Stimulated activated CD4-positive, alpha-beta T cell treated with anti-CD3 and anti-CD28 coated beads, Interleukin-12 subunit alpha, Interleukin-12 subunit beta, amount 100 ng/mL, for 24 hours (primary cell): ENCODE measurements at regions not wholly inside any gene's neighbourhood (a gene's known extent, or its start where the extent isn't known, plus 50 kb on each side); places are given as distances from the start of the nearest gene placed in this dataset.
"Not testable (repeated sequence)": the region's sequence is repeated elsewhere in the genome, so short reads cannot be mapped to it uniquely, and the experiment has no call there.

Experiments used
- DNase-seq, 2 experiments: peaks; one replicate each; pipeline ENCODE4 v3.0.0-alpha.2; 2020; ENCODE audit warnings: low read depth in 2 of 2

DNA sequence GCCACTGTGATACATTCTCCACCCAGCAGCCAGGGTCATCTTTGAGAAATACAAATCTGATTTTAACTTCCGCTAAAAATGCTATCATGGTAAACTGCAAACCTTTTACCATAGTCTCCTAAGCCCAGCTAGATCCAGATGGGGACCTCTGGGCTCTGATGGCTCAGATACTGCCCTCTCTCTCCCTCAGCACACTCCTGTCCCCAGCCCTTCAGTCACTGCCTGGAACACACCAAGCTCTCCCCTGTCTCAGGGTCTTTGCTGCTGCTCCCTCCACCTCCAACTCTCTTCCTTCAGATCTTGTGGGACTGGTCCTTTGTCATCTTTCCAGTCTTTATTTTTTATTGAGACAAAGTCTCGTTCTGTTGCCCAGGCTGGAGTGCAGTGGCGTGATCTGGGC lies 65.1 kb downstream of the SPRY4 start:
- DNase-seq: no peak

DNA sequence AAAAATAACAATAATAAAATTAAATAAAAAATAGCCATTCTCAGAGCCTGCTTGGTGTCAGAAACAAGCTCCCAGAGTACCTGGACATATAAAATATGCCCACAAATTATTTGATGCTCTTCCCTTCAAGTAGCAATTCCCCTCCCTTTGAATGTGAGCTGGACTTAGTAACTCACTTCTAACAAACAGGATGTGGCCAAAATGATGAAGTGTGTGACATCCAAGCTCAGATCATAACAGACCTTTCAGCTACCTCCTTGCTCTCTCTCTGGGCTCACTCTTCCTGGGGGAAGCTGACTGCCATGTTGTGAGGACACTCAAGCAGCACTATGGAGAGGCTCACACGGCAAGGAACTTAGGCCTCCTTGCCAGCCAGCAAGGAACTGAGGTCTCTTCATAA lies 69.0 kb downstream of the SPRY4 start:
- DNase-seq: no peak

DNA sequence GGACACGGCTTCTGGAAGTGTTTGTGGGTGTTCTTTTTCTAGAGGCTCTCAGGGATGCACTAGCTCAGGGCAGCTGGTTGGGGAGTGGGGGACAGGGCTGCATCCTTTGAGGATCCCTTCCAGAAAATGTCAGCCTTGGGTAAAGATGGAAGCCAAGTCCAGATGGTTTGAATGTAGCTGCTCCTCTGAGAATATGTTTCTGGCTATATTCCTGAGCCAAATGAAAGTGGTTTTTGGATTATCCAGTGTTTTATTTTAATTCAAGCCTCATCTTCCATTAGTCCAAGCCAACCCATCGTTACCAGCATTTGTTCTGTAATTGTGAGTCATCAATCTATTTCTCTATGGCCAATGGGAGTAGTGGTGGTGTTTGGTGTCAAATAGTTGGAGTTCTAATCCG lies 70.4 kb downstream of the SPRY4 start:
- no peak for DNase-seq

DNA sequence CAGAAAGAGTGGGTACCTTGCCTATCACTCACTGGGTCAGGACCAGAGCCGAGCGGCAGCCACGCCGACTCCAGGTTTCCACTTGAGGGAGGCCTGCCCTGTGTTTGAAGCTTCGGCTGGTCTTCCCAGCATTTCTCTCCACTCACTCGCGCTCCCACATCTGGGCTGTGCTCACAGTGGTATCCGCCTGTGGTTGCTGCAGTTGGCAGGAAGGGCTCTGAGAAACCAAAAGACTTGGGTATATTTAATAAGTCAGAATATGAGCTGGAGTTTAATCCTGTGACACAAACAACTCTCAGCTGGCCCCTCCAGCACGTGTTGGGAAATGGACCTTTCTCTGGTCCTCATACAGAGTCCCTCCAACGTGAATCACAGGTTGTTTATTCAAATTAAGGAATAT lies 70.9 kb downstream of the SPRY4 start:
- no peak for DNase-seq

DNA sequence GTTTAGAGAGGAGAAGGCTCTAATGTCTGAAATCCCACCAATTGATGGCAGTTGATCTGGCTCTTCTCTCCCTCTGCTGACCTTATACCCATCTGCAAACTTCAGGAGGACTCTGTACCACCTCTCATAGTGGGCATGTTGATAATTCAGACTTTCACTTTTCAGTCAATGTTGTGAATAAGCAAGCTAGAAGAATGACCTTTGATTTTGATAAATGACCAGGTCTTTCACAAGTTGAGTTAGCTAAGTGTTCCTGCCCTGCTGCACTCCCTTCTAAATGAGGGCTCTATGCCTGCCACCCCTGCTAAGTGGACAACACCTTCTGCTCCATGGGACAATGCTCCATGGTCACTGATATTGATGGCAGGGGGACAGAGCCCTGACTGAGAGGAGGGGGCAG lies 74.7 kb downstream of the SPRY4 start:
- no peak for DNase-seq

DNA sequence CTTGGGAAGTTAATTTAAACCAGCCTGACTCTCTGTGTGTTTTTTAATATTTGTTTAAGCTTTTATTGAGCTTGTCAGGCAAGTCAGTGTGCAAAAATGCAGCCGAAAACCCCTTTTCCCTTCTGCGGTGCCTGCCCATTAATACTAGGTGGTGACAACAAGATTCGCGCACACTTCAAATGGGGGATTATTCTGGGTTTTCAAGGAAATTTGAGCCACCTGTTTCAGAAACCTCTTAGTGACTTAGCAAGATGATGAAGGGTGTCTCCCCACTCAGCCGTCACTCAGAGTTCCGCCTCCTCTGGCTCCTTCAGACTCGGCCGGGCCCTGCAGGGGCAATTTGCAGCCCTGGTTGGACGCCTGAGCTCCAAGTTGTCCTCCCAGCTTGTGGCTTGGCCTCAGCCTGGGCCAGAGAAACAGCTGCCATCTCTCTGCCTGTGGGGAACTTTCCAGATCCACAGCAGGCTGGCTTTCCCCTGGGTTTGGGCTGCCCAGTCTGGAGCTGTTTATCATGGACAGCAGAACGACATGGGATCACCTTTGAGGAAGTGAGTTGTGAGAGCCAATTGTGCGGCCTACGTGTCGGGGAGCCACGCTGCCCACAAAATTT lies 75.9 kb downstream of the SPRY4 start:
- no peak for DNase-seq

DNA sequence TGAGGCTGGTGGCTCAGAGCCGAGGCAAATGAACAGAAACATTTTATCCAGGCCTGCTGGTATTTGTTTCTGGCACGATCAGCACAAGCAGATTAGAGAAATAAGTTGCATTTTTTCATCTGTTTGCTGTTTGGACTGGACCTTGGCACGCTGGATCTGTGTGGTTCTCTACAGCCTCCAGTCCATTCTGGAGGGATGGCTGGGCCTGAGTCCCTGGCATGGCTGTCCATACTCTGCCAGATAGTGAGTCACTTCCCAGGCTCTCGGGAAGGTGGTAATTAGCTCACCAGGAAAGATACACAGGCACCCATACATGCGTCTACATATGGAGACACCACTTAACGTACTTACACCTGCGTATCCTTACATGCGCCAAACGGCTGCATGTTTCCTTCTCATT lies 78.6 kb downstream of the SPRY4 start:
- DNase-seq: no peak

DNA sequence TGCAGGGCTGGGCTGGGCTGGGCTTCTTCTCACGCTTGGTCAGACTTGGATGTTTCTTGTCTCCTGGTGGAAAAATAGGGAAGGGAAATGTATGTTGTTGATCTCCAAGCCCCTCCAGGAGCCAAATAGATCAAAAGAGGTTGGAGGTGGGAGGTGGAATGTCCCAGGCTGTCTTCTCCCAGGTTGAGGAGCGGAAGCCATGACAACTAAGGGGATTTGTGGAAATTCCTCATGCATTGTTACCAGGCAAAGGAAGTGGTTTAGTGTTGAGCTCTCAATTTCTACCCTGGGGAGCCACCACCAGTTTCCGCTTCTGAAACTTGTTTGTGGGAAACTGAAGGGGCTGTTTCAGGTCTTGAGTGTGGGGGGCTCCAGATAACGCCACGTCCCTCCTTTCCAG lies 79.0 kb downstream of the SPRY4 start:
- no peak for DNase-seq

DNA sequence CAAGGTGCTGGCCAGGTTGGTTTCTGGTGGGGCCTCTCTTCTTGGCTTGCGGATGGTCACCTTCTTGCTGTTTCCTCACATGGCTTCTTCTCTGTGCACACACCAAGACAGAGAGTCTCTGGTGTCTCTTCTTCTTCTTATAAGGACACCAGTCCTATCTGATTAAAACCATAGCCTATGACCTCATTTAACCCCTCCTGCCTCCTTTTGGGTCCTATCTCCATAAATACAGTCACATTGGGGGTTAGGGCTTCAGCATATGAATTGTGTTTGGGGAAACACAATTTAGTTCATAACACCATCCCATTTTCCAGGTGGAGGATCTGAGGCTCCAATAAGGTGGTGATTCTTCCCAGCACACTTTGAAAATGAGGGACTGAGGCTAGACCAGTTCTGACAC lies 80.4 kb downstream of the SPRY4 start:
- no peak for DNase-seq

DNA sequence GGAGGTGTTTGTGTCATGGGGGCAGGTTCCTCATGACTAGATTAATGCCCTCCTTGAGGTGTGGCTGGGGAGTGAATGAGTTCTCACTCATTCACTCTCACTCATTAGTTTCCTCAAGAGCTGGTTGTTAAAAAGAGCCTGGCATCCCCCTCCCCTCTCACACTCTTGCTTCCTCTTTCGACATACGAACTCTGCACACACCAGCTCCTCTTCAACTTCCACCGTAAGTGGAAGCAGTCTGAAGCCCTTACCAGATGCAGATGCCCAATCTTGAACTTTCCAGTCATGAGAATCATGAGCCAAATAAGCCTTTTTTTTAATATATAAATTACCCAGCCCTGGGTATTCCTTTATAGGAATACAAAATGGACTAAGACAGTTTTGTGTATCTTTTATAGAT lies 82.5 kb downstream of the SPRY4 start:
- DNase-seq: no peak

DNA sequence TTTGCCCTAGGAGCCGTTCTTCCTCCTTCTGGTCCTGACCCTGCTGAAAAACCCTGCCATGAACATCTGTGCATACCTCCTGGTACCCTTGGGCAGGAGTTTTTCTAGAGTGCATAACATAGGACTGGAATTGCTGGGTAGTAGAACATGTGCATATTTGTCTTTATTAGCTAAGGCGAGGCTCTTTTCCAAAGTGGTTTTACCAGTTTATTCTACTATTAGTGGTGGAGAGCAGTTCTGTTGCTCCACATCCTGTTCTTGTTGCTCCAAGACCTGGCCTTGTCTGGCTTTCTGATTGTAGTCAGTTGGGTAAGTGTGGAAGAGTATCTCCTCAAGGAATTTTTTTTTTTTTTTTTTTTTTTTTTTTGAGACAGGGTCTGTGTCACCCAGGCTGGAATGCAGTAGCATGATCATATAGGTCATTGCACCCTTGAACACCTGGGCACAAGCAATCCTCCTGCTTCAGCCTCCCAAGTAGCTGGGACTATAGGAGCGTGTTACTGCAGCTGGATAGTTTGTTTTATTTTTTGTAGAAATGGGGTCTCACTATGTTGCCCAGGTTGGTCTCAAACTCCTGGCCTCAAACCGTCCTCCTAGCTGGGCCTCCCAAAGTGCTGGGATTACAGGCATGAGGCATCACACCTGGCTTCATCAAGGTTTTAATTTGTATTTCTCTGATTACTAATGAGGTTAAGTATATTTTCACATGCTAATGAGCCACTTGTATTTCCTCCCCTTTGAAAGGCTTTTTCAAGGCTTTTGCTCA lies 85.2 kb downstream of the SPRY4 start:
- DNase-seq: no peak

DNA sequence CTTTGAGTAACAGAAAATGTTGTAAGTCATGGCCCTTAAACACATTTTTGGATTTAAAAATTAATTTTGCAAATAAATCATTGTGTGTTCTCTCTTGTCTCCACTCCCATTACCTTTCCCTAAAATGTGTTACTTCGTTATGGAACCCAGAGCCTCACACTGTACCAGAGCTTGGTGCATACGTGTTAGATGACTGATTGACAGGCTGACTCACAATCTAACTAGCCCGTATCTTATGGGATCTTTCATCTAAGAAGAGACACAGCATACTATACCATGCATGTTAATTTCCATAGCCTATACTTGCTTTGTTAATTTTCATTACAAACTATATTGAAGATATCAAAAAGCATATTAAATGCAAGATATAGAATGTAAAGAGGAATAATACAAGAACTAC lies 87.1 kb downstream of the SPRY4 start:
- no peak for DNase-seq

DNA sequence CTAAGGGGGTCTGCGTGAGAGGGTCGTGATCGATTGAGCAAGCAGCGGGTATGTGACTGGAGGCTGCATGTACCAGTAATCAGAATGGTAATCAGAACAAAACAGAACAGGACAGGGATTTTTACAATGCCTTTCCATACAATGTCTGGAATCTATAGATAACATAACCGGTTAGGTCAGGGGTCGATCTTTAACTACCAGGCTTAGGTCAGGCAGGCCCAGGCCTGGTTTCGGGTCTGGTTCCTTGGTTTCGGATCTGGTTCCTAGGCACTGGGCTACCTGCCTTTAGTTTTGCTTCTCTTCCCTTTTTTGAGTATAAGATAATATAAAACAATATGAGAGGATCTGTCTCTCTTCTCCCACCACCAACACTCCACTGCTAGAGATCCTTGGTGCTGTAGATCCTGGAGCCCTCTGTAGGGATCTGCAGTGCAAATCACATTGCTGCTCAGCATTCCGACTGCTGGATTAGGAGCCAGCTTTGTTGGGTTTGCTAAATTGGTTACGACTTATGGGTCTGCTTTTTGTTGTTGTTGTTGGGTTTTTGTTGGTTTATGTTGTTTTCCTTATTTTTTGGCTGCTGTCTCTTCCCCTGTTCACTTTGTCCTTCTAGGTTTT lies 88.0 kb downstream of the SPRY4 start:
- not testable (repeated sequence) for DNase-seq

DNA sequence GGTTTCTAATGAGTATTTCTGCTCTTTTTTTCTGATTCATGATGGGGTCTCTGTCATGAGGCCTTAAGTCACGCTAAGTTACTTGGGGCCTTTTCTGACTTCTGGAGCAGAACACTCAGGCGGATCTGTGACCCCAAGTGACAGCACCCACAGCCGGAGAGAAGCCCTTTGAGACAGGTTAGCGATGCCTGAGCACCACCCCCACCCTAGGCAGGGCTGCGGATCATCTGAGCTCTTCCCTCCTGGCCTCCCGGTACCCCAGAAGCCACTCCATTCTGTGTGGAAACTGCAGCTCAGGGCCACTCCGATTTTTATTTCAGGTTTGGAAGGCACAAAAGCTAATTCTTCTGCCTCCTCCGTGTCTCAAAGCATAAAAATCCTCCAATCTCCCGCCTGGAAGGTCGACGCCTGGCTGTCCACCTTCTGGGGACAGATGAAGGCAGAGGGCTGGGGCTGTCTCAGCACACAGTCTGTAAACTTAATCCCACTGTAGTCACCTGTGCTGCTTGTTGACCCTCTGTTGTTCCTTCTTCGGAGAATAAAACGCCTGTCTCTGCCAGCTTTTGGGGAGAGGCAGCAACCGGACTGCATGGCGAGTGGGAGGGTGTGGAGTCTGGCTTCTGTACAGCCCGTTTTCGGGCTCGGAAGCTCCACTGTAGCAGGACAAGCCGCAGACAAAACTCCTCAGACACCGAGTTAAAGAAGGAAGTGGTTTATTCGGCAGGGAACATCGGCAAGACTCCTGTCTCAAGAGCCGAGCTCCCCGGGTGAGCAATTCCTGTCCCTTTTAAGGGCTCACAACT lies 88.8 kb downstream of the SPRY4 start:
- no peak for DNase-seq

DNA sequence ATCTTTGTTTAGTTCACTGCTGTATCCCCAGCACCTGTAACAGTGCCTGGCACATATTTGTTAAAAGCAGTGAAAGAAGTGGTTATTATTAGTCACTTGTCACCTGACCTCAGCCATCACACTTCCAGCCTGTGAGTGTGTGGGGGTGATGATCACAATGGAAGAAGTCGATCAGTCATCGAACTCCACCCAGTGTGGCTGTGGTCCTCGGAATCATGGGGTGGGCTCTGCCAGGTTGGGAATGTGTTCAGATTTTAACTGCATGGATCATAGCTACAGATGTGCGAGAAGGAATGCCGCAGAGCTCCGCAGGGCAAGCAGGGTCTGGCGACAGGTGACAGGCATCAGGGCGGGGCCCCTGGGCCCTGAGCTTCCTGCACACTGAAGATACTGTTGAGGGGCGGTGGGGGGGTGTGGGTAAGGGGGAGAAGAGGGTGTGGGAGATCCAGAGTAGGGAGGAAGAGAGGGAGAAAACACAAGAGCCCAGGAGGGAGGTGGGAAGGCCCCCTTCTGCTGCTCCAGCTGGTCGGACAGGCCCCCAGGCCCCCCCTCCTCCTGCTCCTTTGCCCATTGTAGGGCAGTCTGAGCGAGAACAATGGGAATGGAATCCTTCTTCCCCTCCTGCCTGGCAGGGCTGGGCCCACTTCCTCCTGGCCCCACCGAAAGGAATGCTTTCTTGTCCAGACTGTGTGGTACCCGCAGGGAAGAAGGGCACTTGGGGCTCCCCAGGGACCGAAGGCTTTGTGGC lies 89.6 kb downstream of the SPRY4 start:
- peak in 1 of 2 experiments; percentile 12 for DNase-seq

DNA sequence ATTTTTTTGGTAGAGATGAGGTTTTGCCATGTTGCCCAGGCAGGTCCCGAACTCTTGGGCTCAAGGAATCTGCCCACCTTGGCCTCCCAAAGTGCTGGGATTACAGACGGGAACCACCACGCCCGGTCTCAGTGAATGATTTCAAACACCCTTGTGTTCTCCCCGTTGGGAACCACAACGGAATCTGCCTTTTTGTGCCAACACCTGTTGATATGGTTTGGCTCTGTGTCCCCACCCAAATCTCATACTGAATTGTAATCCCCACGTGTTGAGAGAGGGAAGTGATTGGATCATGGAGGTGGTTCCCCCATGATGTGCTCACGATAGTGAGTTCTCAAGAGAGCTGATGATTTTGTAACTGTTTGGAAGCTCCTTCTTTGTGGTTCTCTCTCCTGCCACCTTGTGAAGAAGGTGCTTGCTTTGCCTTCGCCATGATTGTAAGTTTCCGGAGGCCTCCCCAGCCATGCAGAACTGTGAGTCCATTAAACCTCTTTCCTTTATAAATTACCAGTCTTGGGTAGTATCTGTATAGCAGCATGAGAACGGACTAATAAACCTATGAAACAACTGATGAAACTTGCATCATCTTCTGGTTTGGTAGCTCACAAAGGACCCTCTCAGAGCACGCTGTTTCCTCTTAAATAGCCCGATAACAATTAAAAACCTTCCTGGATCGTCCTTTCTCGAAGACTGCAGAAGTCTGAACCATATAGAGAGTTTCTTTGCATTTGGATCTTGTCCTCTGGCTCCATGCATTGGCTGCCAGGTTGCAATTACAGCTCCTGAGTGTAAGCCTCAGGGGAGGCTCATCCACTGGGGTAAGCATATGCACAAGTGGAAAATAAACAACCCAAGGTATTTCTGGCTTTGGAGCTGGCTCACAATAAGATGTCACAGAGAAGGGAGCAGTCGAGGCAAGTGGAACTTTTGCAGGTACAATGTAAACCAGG lies 91.5 kb downstream of the SPRY4 start:
- DNase-seq: no peak

DNA sequence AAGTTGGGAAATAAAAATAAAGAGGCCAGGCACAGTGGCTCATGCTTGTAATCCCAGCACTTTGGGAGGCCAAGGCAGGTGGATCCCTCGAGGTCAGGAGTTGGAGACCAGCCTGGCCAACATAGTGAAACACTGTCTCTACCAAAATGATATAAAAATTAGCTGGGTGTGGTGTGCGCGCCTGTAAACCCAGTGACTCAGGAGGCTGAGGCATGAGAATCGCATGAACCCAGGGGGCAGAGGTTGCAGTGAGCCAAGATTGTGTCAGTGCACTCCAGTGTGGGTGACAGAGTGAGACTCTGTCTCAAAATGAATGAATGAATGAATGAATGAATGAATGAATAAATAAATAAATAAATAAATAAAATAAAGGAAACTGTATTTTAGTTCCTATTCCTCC lies 93.9 kb downstream of the SPRY4 start:
- DNase-seq: not testable (repeated sequence)

DNA sequence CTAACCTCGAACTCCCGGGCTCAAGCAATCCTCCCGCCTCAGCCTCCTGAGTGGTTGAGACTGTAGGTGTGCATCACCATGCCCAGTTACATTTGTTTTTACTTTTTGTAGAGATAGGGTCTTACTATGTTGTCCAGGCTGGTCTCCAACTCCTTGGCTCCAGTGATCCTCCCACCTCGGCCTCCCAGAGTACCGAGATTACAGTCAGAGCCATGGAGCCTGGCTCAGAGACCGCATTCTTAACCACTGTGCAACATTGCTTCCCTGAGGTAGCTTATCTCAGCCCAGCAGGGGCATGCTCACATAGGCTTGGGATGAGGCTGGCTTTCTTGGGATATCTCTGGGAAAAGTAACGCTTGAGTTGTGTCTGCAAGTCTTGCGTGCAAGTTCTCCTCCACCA lies 99.7 kb downstream of the SPRY4 start:
- no peak for DNase-seq

DNA sequence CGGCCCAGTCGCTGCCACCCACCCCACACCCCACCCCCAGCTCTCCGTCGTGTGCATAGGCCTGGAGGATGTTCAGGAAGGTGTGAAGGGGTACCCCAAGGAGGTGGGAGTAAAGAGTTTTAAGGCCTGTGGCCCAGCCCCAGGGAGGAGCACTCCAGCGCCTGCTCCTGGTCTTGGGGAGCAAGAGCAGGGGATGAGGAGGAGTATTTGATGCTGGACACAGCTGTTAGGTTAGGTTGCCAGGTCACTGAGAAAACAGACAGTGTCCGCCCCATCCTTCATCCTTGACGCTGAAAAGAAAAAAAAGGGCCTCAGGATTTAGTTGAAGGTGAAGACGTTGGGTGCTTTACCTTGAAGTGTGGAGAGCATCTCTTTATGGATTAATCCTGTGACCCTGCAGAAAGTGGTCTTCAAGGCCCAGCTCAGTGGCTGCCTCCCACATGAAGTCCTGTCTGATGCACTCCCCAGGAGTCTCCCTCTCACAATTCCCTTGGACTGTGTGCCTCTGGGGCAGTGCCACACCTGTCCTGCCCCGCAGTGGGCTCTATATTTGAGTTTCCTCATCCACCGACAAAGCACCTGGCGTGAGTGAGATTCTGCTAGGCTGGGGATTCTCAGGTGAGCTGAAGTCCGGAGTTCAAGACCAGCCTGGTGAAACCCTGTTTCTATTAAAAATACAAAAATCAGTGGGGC lies 101.8 kb downstream of the SPRY4 start:
- DNase-seq: no peak
